22Rv1 (cell line): ENCODE measurements at regions not wholly inside any gene's neighbourhood (a gene's known extent, or its start where the extent isn't known, plus 50 kb on each side); places are given as distances from the start of the nearest gene placed in this dataset.

Source experiments
- H3K27ac ChIP-seq: fragments of 450-650 bp; 2 replicates; pipeline ENCODE4 v1.5.1; 2017
- ZFX ChIP-seq: fragments of 450-650 bp; IDR thresholded peaks from 2 replicates; pipeline ENCODE4 v1.6.1; 2017; ENCODE audit warnings: antibody characterized with exemption, borderline replicate concordance
- TF ChIP-seq, protein P1 (sequence below): fragments of 450-650 bp; IDR thresholded peaks from 2 replicates; pipeline ENCODE4 v1.5.1; 2017; ENCODE audit warnings: mild to moderate bottlenecking

DNA sequence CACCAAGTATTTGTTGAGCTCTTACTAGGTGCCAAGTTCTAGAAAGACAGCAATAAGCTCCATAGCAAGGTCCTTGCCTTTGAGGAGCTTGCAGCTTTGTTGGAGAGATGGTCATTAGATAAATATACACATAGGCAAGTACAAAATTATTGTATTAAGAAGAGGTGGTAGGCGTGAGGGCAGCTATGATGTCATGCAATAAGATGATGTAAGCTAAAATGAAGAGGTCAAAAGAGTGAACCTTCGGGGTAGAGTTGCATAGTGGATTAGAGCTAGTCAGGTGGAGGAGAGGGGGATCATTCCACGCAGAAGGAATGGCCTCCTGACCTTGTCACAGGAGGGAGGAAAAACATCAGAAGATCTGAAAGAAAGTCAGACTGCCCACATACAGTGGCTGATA, 141.9 kb upstream of the PCSK2 start:
- no peak for TF ChIP-seq ZFX
- TF ChIP-seq, protein P1, sequence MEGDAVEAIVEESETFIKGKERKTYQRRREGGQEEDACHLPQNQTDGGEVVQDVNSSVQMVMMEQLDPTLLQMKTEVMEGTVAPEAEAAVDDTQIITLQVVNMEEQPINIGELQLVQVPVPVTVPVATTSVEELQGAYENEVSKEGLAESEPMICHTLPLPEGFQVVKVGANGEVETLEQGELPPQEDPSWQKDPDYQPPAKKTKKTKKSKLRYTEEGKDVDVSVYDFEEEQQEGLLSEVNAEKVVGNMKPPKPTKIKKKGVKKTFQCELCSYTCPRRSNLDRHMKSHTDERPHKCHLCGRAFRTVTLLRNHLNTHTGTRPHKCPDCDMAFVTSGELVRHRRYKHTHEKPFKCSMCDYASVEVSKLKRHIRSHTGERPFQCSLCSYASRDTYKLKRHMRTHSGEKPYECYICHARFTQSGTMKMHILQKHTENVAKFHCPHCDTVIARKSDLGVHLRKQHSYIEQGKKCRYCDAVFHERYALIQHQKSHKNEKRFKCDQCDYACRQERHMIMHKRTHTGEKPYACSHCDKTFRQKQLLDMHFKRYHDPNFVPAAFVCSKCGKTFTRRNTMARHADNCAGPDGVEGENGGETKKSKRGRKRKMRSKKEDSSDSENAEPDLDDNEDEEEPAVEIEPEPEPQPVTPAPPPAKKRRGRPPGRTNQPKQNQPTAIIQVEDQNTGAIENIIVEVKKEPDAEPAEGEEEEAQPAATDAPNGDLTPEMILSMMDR, result no peak
- no peak overlapping the region for H3K27ac ChIP-seq

GRCh38 chr20:17093782-17094181, 133.1 kb upstream of the PCSK2 start:
- no peak overlapping the region for H3K27ac ChIP-seq
- no peak for TF ChIP-seq ZFX
- TF ChIP-seq, protein P1, result no peak

- H3K27ac ChIP-seq, result no peak overlapping the region
- no peak for TF ChIP-seq ZFX
- TF ChIP-seq, protein P1, result no peak
Observed at GRCh38 chr20:17097603-17098002, 129.2 kb upstream of the PCSK2 start.

- TF ChIP-seq ZFX, result no peak
- TF ChIP-seq, protein P1, result no peak
Observed at GRCh38 chr20:17100506-17100905, 126.3 kb upstream of the PCSK2 start.

DNA sequence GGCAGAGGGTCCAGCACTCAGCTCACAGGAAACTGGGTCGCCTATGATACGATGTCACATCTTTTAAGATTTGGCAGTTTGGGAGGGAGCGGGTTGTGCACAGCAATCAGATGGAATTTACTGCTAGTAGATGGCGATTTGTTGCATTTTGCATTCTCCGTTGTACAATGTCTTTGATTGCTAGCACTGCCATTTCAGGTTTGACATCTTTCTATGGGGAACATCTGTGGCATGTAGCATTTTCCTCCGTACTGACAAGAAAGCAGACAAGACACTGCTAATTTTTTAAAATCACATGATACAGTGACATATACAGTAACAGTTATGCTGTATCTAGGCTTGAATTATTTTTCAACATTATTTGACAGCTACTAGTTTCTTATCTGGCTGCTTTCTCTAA, 119.7 kb upstream of the PCSK2 start:
- TF ChIP-seq ZFX, result no peak

More at GRCh38 chr20:17100506-17100905, 126.3 kb upstream of the PCSK2 start:
- H3K27ac ChIP-seq, result no peak overlapping the region

DNA sequence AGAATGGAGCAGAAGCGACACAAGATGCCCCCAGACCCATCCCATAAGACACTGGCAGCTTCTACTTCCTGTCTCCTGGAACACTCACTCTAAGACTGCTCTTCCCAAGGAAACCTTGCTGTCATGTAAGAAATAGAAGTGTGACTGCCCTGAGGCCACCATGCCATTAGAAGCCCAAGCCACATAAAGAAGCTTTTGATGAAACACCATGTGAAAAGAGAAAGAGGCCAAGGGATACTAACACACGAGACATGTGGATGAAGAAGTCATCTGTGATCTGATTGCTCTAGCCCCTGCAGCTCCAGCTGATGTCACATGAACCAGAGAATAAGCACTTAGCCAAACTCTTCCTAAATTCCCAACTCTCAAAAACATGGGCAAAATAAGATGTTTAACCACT, 117.9 kb upstream of the PCSK2 start:
- TF ChIP-seq, protein P1, result no peak
- TF ChIP-seq ZFX, result no peak

More for the DNA sequence above, 119.7 kb upstream of the PCSK2 start:
- no peak overlapping the region for H3K27ac ChIP-seq

GRCh38 chr20:17109307-17109706, 117.5 kb upstream of the PCSK2 start:
- TF ChIP-seq, protein P1, result no peak
- TF ChIP-seq ZFX, result no peak

More for the DNA sequence above, 117.9 kb upstream of the PCSK2 start:
- H3K27ac ChIP-seq, result no peak overlapping the region

DNA sequence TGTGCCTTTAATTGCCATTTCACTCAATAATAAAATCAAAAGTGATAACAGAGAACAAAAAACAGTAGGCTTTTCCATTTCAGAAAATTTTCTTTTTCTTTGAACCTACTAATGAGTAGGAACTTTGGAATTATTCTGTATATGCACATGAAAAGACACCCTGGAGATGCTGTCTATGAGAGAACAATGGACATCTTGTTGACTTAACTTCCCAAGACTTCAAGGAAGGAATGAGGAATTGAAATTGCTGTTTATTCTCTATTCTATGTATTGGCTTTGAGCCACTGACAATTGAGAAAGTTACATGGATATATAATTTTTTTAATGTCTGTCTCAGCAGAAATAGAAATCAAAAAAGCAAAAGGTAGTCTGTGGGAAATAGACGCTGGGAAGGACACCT, 98.6 kb upstream of the PCSK2 start:
- no peak overlapping the region for H3K27ac ChIP-seq
- TF ChIP-seq, protein P1, result no peak
- no peak for TF ChIP-seq ZFX

More at GRCh38 chr20:17109307-17109706, 117.5 kb upstream of the PCSK2 start:
- H3K27ac ChIP-seq, result no peak overlapping the region
